Cardiac muscle cell (in vitro differentiated cells and primary cell): ENCODE measurements at regions not wholly inside any gene's neighbourhood (a gene's known extent, or its start where the extent isn't known, plus 50 kb on each side); places are given as distances from the start of the nearest gene placed in this dataset.

Source experiments
- DNase-seq, 2 donors: peaks; one replicate each; pipeline versions ENCODE4 v3.0.0 to v3.0.0-alpha.2; 2010 to 2017; ENCODE audit warnings: low read depth in 1 of 2, low spot score in 1 of 2
- H3K27ac ChIP-seq: fragments of 200-600 bp; sonication (generic); 2 replicates; pipeline ENCODE4 v1.5.1; 2016
- H3K27me3 ChIP-seq: fragments of 200-600 bp; sonication (generic); 2 replicates; pipeline ENCODE4 v1.6.0; 2016; ENCODE audit warnings: control low read depth
- H3K36me3 ChIP-seq: fragments of 200-600 bp; sonication (generic); 2 replicates; pipeline ENCODE4 v1.5.1; 2016; ENCODE audit warnings: control low read depth
- H3K4me1 ChIP-seq: fragments of 200-600 bp; sonication (generic); 2 replicates; pipeline ENCODE4 v1.8.1; 2017; ENCODE audit warnings: low read depth, mild to moderate bottlenecking, mixed run types
- H3K4me3 ChIP-seq: fragments of 200-600 bp; sonication (generic); 2 replicates; pipeline ENCODE4 v1.5.1; 2016; ENCODE audit warnings: mild to moderate bottlenecking
- H3K9me3 ChIP-seq: fragments of 200-600 bp; sonication (generic); 2 replicates; pipeline ENCODE4 v1.5.1; 2017; ENCODE audit warnings: low read depth, mild to moderate bottlenecking, control low read depth
- CTCF ChIP-seq: IDR thresholded peaks from 2 replicates; pipeline ENCODE4 v1.5.1; 2012; ENCODE audit warnings: low read depth, mild to moderate bottlenecking, low read length

- Histone ChIP-seq H3K4me1 (peaks cover 9% of the 10 kb centered on the region), H3K4me3 (no peak overlapping the region), H3K27ac (no peak overlapping the region), H3K27me3 (peaks cover 7% of the 10 kb centered on the region), H3K36me3 (no peaks in the 10 kb centered on the region), H3K9me3 (no peaks in the 10 kb centered on the region)
- no peak for DNase-seq
- no peak for TF ChIP-seq CTCF
Observed at GRCh38 chr1:114037631-114037890, 58.3 kb downstream of the OLFML3 start.

GRCh38 chr1:114037962-114038816 lies 58.9 kb downstream of the OLFML3 start:
- Histone ChIP-seq H3K4me3 (no peak overlapping the region), H3K9me3 (no peaks in the 10 kb centered on the region), H3K36me3 (no peaks in the 10 kb centered on the region), H3K27ac (no peak overlapping the region), H3K4me1 (peaks cover 9% of the 10 kb centered on the region), H3K27me3 (peaks cover 7% of the 10 kb centered on the region)
- peak in 1 of 2 donors; percentile 8 for DNase-seq
- TF ChIP-seq CTCF = no peak
